Stimulated activated CD4-positive, alpha-beta T cell treated with anti-CD3 and anti-CD28 coated beads, Interleukin-15, amount 100 ng/mL, for 1 hour (primary cell): ENCODE measurements at regions not wholly inside any gene's neighbourhood (a gene's known extent, or its start where the extent isn't known, plus 50 kb on each side); places are given as distances from the start of the nearest gene placed in this dataset.

Experiments
- DNase-seq, 2 donors: peaks; one replicate each; pipeline ENCODE4 v3.0.0-alpha.2; 2020; ENCODE audit warnings: low read depth in 1 of 2, low spot score in 1 of 2

DNA sequence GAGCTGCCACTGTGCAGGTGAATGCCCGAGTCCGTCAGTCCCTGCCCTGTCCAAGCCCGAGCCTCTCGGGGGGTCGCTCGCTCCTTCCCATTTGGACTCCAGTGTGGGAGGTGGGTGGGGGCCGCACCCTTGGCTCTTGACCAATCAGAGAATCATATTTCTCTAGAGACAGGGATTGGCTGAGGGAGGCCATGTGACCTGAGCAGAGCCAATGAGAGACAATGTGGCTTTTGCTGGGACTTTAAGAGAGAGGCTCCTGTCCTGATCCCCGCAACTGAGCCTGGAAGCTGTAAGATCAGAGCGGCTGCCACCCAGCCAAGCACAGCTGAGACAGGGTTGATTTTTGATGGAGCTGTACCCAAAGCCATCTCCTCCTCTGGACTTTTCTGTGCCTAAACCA lies 199.3 kb downstream of the TFAP2C start:
- no peak for DNase-seq

- DNase-seq = no peak
Observed at GRCh38 chr20:56829788-56830385, 200.8 kb downstream of the TFAP2C start.

- DNase-seq = no peak
Observed at GRCh38 chr20:56831795-56832194, 202.7 kb downstream of the TFAP2C start.

GRCh38 chr20:56833427-56833826 lies 204.3 kb downstream of the TFAP2C start:
- DNase-seq = no peak

DNA sequence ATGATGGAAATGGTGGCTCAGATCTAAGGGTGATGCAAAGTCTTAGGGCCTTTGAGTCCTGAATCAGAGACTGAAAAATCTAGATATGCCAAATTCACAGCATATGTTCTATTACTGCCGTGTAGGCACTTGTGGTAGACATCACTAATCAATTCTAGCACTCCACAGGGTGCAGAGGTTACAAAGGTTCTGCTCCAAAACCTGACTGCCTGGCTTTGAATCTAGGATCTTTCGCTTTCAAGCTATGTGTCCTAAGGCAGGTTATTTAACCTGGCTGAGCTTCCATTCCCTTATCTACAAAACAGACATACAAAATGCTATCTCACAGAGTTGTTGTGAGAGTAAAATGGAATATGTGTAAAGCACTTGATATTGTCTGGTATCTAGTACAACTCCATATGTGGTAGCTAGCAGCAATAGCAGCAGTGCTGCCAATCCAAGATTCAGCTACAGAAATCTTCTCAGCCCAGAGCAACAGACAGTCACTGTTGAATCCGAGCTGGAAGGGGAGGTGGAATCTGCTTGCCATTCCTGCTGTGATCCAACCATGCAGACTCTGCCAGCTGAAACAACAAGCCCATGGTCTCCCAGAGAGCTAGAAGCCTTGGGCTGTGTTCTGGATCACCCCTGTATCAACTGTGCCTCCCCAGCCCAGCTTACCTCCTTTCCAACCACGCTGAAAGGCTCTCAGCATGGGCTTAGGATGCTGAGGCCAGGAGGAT lies 206.9 kb downstream of the TFAP2C start:
- no peak for DNase-seq

DNA sequence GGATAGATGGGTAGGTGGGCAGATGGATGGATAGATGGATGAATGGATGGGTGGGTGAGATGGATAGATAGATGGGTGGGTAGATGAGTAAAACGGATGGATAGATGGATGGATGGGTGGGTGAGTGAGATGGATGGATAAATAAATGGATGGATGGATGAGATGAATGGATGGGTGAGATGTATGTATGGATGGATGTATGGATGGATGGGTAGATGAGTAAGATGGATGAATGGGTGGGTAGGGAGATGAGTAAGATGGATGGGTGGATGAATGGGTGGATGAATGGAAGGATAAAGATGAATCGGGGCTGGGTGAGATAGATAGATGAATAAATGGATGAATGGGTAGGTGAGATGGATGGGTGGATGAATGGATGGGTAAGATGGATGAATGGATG lies 210.1 kb downstream of the TFAP2C start:
- DNase-seq = no peak

- DNase-seq = no peak
Observed at GRCh38 chr20:56839786-56840185, 210.7 kb downstream of the TFAP2C start.

DNA sequence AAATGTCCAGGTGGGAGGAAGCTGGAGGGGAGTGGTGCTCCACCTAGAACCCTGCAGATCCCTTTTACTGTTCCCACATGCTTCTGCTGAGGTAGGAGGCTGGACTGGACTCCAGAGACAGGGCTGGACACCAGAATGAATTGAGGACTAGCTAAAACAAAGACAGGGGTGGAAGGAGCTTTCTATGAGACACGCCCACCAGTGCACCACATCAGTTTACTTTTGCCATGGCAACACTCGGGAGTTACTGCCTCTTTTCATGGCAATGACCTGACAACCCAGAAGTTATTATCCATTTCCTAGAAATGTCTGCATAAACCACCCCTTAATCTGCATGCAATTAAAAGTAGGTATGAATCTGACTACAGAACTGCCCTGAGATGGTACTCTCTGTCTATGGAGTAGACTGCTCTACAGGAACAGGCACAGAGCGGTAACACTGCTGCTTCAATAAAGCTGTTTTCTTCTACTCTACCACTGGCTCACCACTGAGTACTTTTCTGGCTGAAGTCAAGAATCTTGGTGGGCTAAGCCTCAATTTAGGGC lies 211.7 kb downstream of the TFAP2C start:
- no peak for DNase-seq

- DNase-seq = no peak
Observed at GRCh38 chr20:56841346-56841908, 212.3 kb downstream of the TFAP2C start.

- DNase-seq = no peak
Observed at GRCh38 chr20:56842056-56842455, 212.9 kb downstream of the TFAP2C start.

DNA sequence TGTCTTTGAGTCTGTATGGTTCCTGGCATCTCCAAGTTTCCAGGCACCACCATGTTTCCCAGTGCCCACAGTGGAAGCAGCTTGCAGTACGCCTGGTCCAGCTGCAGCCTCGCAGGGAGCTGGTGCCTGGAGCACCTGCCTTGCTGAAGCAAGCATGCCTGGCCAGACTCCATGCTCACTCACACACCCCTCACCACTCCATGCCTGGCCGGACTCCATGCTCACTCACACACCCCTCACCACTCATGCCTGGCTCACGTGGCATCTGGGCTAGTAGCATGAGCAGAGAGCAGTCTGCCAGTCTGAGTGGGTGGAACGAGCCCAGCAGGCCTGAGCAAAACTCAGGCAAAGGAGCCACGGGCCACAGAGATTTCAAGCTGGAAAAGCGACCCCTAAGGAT lies 214.3 kb downstream of the TFAP2C start:
- DNase-seq = no peak

DNA sequence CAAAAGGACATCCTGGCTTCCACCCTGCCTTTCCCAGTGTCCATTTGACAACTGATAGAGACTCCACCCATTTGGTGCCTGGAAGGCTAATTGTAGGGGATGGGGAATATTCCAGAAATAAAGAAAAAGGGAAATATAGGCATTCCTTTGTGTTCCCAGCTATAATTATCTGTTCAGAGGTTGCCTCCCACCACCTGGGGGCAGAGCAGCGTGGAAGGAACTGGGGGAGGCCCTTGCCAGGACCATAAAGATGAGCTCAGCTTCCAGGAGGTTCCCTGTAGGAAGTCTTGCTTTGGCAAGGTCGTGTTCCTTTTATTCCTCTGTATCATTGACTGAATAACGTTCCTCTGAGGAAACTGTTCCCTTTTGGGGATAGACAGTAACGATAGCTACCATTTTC lies 214.7 kb downstream of the TFAP2C start:
- no peak for DNase-seq

DNA sequence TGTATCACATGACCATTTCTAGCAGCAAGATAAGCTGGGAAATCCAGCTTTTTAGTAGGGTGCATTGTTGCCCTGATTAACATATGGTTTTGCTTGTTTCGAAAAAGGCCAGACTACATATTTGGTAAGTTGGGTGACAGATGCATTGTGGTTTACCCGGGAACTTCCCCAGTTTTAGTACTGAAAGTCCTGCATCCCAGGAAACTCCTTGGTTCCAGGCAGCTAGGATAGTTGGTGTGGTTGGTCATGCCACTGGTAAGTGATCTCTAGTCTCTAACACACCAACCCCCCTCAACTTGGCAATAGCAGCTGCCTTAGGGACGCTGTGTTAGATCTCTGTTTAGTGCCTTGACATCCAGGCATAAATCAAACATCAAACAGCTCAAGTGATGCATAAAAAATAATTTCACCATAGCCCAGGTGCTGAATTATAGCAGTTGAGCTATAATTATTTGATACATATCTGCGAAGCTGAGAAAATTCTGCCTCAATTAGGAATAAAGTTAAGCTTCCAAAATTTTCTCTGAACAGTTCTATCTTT lies 216.5 kb downstream of the TFAP2C start:
- no peak for DNase-seq

- DNase-seq = no peak
Observed at GRCh38 chr20:56848561-56848960, 219.5 kb downstream of the TFAP2C start.

GRCh38 chr20:56851552-56851951 lies 222.4 kb downstream of the TFAP2C start:
- DNase-seq = no peak

- no peak for DNase-seq
Observed at GRCh38 chr20:56855708-56856107, 226.6 kb downstream of the TFAP2C start.

GRCh38 chr20:56857950-56858349 lies 228.8 kb downstream of the TFAP2C start:
- DNase-seq = no peak

GRCh38 chr20:56859039-56859800 lies 230.1 kb downstream of the TFAP2C start:
- DNase-seq = no peak

DNA sequence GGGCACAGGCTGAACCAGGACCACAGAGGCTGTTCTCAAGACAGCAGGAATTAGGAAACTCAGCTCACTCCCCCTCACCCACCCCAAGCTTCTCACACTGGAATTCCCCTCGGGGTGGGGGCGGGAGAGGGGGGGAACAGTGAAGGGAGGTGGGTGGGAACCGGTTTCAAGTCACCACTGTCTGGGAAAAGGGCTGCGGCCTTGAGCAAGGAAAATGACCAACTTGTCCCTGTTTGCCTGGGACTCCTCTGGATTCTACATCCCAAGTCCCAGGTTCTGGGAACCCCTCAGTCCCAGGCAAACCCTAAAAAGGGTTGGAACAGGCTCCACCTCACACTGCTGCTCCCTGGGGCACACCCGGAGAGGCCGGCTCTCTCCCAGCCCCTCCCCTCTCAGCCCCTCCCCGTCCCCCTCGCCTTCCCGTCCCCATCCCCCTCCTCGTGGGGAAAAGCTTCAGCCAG lies 230.7 kb downstream of the TFAP2C start:
- DNase-seq = no peak

DNA sequence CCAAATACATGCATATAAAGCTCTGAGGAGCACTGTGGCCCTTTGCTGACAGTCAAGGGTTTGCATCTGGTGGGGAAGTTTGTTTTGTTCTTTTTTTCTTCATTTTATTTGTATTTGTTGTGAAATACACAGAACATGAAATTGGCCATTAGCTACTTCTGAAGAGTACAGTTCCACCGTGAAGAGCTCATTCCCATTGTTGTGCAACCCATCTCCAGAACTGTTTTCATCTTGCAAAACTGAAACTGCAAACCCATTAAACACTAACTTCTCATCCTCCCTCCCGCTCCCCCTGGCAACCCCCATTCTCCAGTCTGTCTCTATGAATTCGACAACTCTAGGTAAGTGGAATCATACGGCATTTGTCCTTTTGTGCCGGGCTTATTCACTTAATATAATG lies 231.3 kb downstream of the TFAP2C start:
- DNase-seq = no peak

- no peak for DNase-seq
Observed at GRCh38 chr20:56861590-56861989, 232.5 kb downstream of the TFAP2C start.
